ENCODE measurements at regions not wholly inside any gene's neighbourhood (a gene's known extent, or its start where the extent isn't known, plus 50 kb on each side); places are given as distances from the start of the nearest gene placed in this dataset.

DNA sequence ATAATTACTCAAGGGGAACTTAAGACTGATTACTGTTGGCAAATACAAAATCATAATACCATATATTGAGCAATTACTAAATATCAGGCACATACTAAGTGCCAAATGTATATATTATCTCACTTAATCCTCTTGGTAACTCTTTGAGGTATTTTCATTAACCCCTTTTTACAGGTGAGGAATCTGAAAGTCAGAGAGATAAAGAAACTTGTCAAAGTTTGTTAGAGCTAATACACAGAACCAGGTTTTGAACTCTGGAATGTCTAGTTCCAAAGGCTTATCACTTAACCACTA, 80.3 kb downstream of the LLPH start:
- ATAC-seq (peak; percentile 16; the same call in 1 of the 3 replicates), DNase-seq (ENCODE audit: low spot score) (peak; percentile 35), FAIRE-seq (peak; percentile 56)
- in situ Hi-C loops (cut with HindIII; ENCODE audit: extremely low pct_ligation_motif_present, low pct_unique_long_range_greater_than_20kb) = no loop called here
- Histone ChIP-seq H3K4me1 (ENCODE audit: insufficient read depth, low read length) (peaks cover 73% of the 10 kb centered on the region), H3K79me2 (ENCODE audit: insufficient read depth, low read length) (no peaks in the 10 kb centered on the region), H3K4me2 (ENCODE audit: low read depth, low read length) (no peak overlapping the region), H3K27ac (ENCODE audit: extremely low read length, insufficient read depth, low read length) (peak overlapping the region; percentile 82), H3K27me3 (ENCODE audit: control insufficient read depth in 1 of 2, insufficient read depth in 2 of 2, low read length in 2 of 2) (no peaks in the 10 kb centered on the region), H4K20me1 (ENCODE audit: insufficient read depth, low read length) (no peaks in the 10 kb centered on the region), H2AFZ (ENCODE audit: low read length) (no peak overlapping the region), H3K36me3 (replicated peaks in 1 of 2; ENCODE audit: control insufficient read depth in 1 of 2, insufficient read depth in 2 of 2, low read length in 2 of 2) (no peaks in the 10 kb centered on the region), H3K4me3 (replicated peaks in 1 of 3; ENCODE audit: insufficient read depth in 1 of 3, low read depth in 2 of 3, low read length in 3 of 3) (no peak overlapping the region), H3K9ac (ENCODE audit: insufficient read depth, low read depth, low read length) (no peak overlapping the region), H3K9me3 (ENCODE audit: low read length) (no peaks in the 10 kb centered on the region)
- no TSS peak for BruUV-seq (replicated peaks)
- ChIA-PET CTCF (ENCODE audit: low intra/inter-chr PET ratio, low total read pairs) (no interaction called here), POLR2A (interaction anchor here (1.2 kb wide), 1 partner anchor 8 kb away, joined by 3 read pairs; no protein-coding TSS in a partner anchor)
- intact Hi-C loops (cut with micrococcal nuclease; ENCODE audit: unreplicated experiment) = no loop called here
- TF ChIP-seq FOXJ3 (CRISPR knock-in tag; IDR thresholded peaks at IDR 0.05; ENCODE audit: borderline replicate concordance) (peak; percentile 51; the same call in 1 of the 2 replicates), HNF4A (CRISPR knock-in tag; IDR thresholded peaks at IDR 0.05) (peak; percentile 20; the same call in 1 of the 2 replicates), ZNF432 (CRISPR knock-in tag; IDR thresholded peaks at IDR 0.05; ENCODE audit: borderline replicate concordance) (no peak), GZF1 (CRISPR knock-in tag; IDR thresholded peaks at IDR 0.05) (no peak), CREB1 (IDR thresholded peaks at IDR 0.05) (no peak), CREB1 (CRISPR knock-in tag; IDR thresholded peaks at IDR 0.05) (0 out of 2 replicates have a peak, but pooled peaks have one; percentile 12), EP300 (IDR thresholded peaks at IDR 0.05; ENCODE audit: low read depth in 2 of 2, low read length in 2 of 2) (peak in 1 of 2 experiments; percentile 8; a peak in 1 of 4 replicates), EP300 (CRISPR knock-in tag; IDR thresholded peaks at IDR 0.05; ENCODE audit: borderline replicate concordance) (no peak), ZNF652 (CRISPR knock-in tag; IDR thresholded peaks at IDR 0.05; ENCODE audit: borderline replicate concordance, low read depth) (peak; percentile 80), NFKBIZ (CRISPR knock-in tag; IDR thresholded peaks at IDR 0.05) (no peak)
- TF ChIP-seq, protein P1, sequence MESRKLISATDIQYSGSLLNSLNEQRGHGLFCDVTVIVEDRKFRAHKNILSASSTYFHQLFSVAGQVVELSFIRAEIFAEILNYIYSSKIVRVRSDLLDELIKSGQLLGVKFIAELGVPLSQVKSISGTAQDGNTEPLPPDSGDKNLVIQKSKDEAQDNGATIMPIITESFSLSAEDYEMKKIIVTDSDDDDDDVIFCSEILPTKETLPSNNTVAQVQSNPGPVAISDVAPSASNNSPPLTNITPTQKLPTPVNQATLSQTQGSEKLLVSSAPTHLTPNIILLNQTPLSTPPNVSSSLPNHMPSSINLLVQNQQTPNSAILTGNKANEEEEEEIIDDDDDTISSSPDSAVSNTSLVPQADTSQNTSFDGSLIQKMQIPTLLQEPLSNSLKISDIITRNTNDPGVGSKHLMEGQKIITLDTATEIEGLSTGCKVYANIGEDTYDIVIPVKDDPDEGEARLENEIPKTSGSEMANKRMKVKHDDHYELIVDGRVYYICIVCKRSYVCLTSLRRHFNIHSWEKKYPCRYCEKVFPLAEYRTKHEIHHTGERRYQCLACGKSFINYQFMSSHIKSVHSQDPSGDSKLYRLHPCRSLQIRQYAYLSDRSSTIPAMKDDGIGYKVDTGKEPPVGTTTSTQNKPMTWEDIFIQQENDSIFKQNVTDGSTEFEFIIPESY (CRISPR knock-in tag; IDR thresholded peaks at IDR 0.05) = no peak
- TF ChIP-seq, protein P2, sequence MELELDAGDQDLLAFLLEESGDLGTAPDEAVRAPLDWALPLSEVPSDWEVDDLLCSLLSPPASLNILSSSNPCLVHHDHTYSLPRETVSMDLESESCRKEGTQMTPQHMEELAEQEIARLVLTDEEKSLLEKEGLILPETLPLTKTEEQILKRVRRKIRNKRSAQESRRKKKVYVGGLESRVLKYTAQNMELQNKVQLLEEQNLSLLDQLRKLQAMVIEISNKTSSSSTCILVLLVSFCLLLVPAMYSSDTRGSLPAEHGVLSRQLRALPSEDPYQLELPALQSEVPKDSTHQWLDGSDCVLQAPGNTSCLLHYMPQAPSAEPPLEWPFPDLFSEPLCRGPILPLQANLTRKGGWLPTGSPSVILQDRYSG (CRISPR knock-in tag; IDR thresholded peaks at IDR 0.05) = 0 out of 2 replicates have a peak, but pooled peaks have one; percentile 19
- TF ChIP-seq, protein P3, sequence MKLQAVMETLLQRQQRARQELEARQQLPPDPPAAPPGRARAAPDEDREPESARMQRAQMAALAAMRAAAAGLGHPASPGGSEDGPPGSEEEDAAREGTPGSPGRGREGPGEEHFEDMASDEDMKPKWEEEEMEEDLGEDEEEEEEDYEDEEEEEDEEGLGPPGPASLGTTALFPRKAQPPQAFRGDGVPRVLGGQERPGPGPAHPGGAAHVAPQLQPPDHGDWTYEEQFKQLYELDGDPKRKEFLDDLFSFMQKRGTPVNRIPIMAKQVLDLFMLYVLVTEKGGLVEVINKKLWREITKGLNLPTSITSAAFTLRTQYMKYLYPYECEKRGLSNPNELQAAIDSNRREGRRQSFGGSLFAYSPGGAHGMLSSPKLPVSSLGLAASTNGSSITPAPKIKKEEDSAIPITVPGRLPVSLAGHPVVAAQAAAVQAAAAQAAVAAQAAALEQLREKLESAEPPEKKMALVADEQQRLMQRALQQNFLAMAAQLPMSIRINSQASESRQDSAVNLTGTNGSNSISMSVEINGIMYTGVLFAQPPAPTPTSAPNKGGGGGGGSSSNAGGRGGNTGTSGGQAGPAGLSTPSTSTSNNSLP (IDR thresholded peaks at IDR 0.05; ENCODE audit: low read depth, low read length) = 0 out of 2 replicates have a peak, but pooled peaks have one; percentile 45
- TF ChIP-seq, protein P4, sequence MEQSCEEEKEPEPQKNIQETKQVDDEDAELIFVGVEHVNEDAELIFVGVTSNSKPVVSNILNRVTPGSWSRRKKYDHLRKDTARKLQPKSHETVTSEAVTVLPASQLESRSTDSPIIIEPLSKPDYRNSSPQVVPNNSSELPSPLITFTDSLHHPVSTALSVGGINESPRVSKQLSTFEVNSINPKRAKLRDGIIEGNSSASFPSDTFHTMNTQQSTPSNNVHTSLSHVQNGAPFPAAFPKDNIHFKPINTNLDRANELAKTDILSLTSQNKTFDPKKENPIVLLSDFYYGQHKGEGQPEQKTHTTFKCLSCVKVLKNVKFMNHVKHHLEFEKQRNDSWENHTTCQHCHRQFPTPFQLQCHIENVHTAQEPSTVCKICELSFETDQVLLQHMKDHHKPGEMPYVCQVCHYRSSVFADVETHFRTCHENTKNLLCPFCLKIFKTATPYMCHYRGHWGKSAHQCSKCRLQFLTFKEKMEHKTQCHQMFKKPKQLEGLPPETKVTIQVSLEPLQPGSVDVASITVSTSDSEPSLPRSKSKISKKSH (CRISPR knock-in tag; IDR thresholded peaks at IDR 0.05; ENCODE audit: borderline replicate concordance) = no peak
- TF ChIP-seq, protein P5, sequence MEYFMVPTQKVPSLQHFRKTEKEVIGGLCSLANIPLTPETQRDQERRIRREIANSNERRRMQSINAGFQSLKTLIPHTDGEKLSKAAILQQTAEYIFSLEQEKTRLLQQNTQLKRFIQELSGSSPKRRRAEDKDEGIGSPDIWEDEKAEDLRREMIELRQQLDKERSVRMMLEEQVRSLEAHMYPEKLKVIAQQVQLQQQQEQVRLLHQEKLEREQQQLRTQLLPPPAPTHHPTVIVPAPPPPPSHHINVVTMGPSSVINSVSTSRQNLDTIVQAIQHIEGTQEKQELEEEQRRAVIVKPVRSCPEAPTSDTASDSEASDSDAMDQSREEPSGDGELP (IDR thresholded peaks at IDR 0.05; ENCODE audit: borderline replicate concordance, low read depth) = no peak

Measured in HepG2 (cell line).